SK-N-MC (cell line): ENCODE measurements at regions not wholly inside any gene's neighbourhood (a gene's known extent, or its start where the extent isn't known, plus 50 kb on each side); places are given as distances from the start of the nearest gene placed in this dataset.

Experiments used
- DNase-seq: peaks from one replicate; pipeline ENCODE4 v3.0.0-alpha.2; 2011; ENCODE audit warnings: low read depth, low spot score
- H3K27ac ChIP-seq: fragments of 200-600 bp; sonication (generic); 2 replicates; pipeline ENCODE4 v1.5.1; 2016; ENCODE audit warnings: mixed run types
- H3K36me3 ChIP-seq: fragments of 200-600 bp; sonication (generic); 2 replicates; pipeline ENCODE4 v1.6.1; 2017; ENCODE audit warnings: antibody characterized with exemption, low read length, mixed read lengths; ENCODE audit not compliant: insufficient read depth
- H3K4me3 ChIP-seq: fragments of 200-600 bp; sonication (generic); 2 replicates; pipeline ENCODE4 v1.5.1; 2016
- H3K9ac ChIP-seq: fragments of 200-600 bp; sonication (generic); 2 replicates; pipeline ENCODE4 v1.8.0; 2017; ENCODE audit warnings: mixed run types, mixed read lengths; ENCODE audit not compliant: insufficient read length
- H3K9me3 ChIP-seq: fragments of 200-600 bp; sonication (generic); 2 replicates; pipeline ENCODE4 v1.6.1; 2017; ENCODE audit warnings: low read depth, mild to moderate bottlenecking, antibody characterized with exemption, low read length, moderate library complexity, mixed read lengths
- EZH2 ChIP-seq: fragments of 200-600 bp; sonication (generic); IDR thresholded peaks from one replicate; pipeline ENCODE4 v1.6.1; 2017; ENCODE audit warnings: antibody characterized with exemption
- FOXP2 ChIP-seq: optimal IDR thresholded peaks from 2 replicates; pipeline ENCODE3; 2011; ENCODE audit warnings: mild to moderate bottlenecking, moderate library complexity; ENCODE audit not compliant: insufficient read depth; ENCODE audit errors: extremely low read length, control extremely low read depth
- POLR2AphosphoS5 ChIP-seq: IDR thresholded peaks from 2 replicates; pipeline ENCODE4 v1.6.1; 2012; ENCODE audit warnings: mild to moderate bottlenecking, low read depth, low read length, borderline replicate concordance

- DNase-seq: no peak
- H3K9ac ChIP-seq: no peak overlapping the region
Measured at GRCh38 chr9:119761812-119762211, 392.6 kb upstream of the BRINP1 start.

GRCh38 chr9:119758990-119759389 is 389.8 kb upstream of the BRINP1 start:
- Histone ChIP-seq H3K36me3 (no peaks in the 10 kb centered on the region), H3K9ac (no peak overlapping the region), H3K9me3 (no peaks in the 10 kb centered on the region), H3K4me3 (no peak overlapping the region), H3K27ac (no peak overlapping the region)
- TF ChIP-seq EZH2 (no peak), POLR2AphosphoS5 (no peak), FOXP2 (no peak)
- DNase-seq: no peak

More at GRCh38 chr9:119761812-119762211, 392.6 kb upstream of the BRINP1 start:
- Histone ChIP-seq H3K27ac (no peak overlapping the region), H3K9me3 (no peaks in the 10 kb centered on the region), H3K36me3 (no peaks in the 10 kb centered on the region), H3K4me3 (no peak overlapping the region)
- no peak for TF ChIP-seq FOXP2
- TF ChIP-seq EZH2: no peak
- TF ChIP-seq POLR2AphosphoS5: no peak

- H3K4me3 ChIP-seq: no peak overlapping the region
- H3K9me3 ChIP-seq: no peaks in the 10 kb centered on the region
- no peak for DNase-seq
- no peaks in the 10 kb centered on the region for H3K36me3 ChIP-seq
- H3K27ac ChIP-seq: no peak overlapping the region
- H3K9ac ChIP-seq: no peak overlapping the region
- TF ChIP-seq POLR2AphosphoS5: no peak
- TF ChIP-seq EZH2: no peak
- TF ChIP-seq FOXP2: no peak
Measured at GRCh38 chr9:119758241-119758640, 389.0 kb upstream of the BRINP1 start.

- H3K4me3 ChIP-seq: no peak overlapping the region
- no peak for TF ChIP-seq FOXP2
- TF ChIP-seq EZH2: no peak
- no peak for TF ChIP-seq POLR2AphosphoS5
- H3K9me3 ChIP-seq: no peaks in the 10 kb centered on the region
Measured at GRCh38 chr9:119739476-119739875, 370.2 kb upstream of the BRINP1 start.

GRCh38 chr9:119736491-119737454 is 367.5 kb upstream of the BRINP1 start:
- TF ChIP-seq POLR2AphosphoS5: no peak
- no peak for TF ChIP-seq FOXP2
- TF ChIP-seq EZH2: no peak
- no peak overlapping the region for H3K27ac ChIP-seq
- H3K4me3 ChIP-seq: no peak overlapping the region
- H3K9me3 ChIP-seq: no peaks in the 10 kb centered on the region
- no peak overlapping the region for H3K9ac ChIP-seq
- no peaks in the 10 kb centered on the region for H3K36me3 ChIP-seq
- no peak for DNase-seq

More at GRCh38 chr9:119739476-119739875, 370.2 kb upstream of the BRINP1 start:
- no peak overlapping the region for H3K27ac ChIP-seq
- no peak for DNase-seq
- H3K36me3 ChIP-seq: no peaks in the 10 kb centered on the region
- no peak overlapping the region for H3K9ac ChIP-seq

GRCh38 chr9:119727988-119728387 is 358.8 kb upstream of the BRINP1 start:
- Histone ChIP-seq H3K4me3 (no peak overlapping the region), H3K36me3 (no peaks in the 10 kb centered on the region), H3K27ac (no peak overlapping the region), H3K9ac (no peak overlapping the region), H3K9me3 (no peaks in the 10 kb centered on the region)
- no peak for DNase-seq
- TF ChIP-seq FOXP2: no peak
- no peak for TF ChIP-seq POLR2AphosphoS5
- no peak for TF ChIP-seq EZH2

GRCh38 chr9:119726035-119726434 is 356.8 kb upstream of the BRINP1 start:
- Histone ChIP-seq H3K9ac (no peak overlapping the region), H3K4me3 (no peak overlapping the region), H3K36me3 (no peaks in the 10 kb centered on the region), H3K27ac (no peak overlapping the region), H3K9me3 (no peaks in the 10 kb centered on the region)
- no peak for TF ChIP-seq EZH2
- TF ChIP-seq POLR2AphosphoS5: no peak
- no peak for TF ChIP-seq FOXP2
- DNase-seq: no peak

GRCh38 chr9:119722384-119722783 is 353.1 kb upstream of the BRINP1 start:
- no peak for DNase-seq
- H3K36me3 ChIP-seq: no peaks in the 10 kb centered on the region
- H3K4me3 ChIP-seq: no peak overlapping the region

GRCh38 chr9:119712325-119712724 is 343.1 kb upstream of the BRINP1 start:
- DNase-seq: no peak
- no peak overlapping the region for H3K4me3 ChIP-seq
- no peak for TF ChIP-seq EZH2
- no peak for TF ChIP-seq POLR2AphosphoS5
- TF ChIP-seq FOXP2: no peak
- no peaks in the 10 kb centered on the region for H3K9me3 ChIP-seq
- no peak overlapping the region for H3K27ac ChIP-seq
- no peak overlapping the region for H3K9ac ChIP-seq
- no peaks in the 10 kb centered on the region for H3K36me3 ChIP-seq

More at GRCh38 chr9:119722384-119722783, 353.1 kb upstream of the BRINP1 start:
- H3K9me3 ChIP-seq: no peaks in the 10 kb centered on the region
- TF ChIP-seq FOXP2: no peak
- TF ChIP-seq POLR2AphosphoS5: no peak
- TF ChIP-seq EZH2: no peak
- H3K9ac ChIP-seq: no peak overlapping the region
- no peak overlapping the region for H3K27ac ChIP-seq
